A673 (cell line): ENCODE measurements at regions not wholly inside any gene's neighbourhood (a gene's known extent, or its start where the extent isn't known, plus 50 kb on each side); places are given as distances from the start of the nearest gene placed in this dataset.
"Not testable (repeated sequence)": the region's sequence is repeated elsewhere in the genome, so short reads cannot be mapped to it uniquely, and the experiment has no call there.

Experiments used
- BruUV-seq: library from RNA; stranded (reverse); fragments of 400-500 nt; replicated peaks from 2 replicates; lab custom pipeline; 2021; lab: Mats Ljungman, UMichigan
- CTCF ChIA-PET: fragments of 300-600 bp; sonication (Branson Sonifier 250); formaldehyde crosslinking; loops from one replicate; lab custom pipeline; 2022; ENCODE audit warnings: antibody characterized with exemption; lab: Charles Lee
- POLR2A ChIA-PET: fragments of 300-600 bp; sonication (Branson Sonifier 250); formaldehyde crosslinking; loops from one replicate; lab custom pipeline; 2022; ENCODE audit warnings: antibody characterized with exemption; ENCODE audit not compliant: low non-redundant PET; lab: Charles Lee
- DNase-seq: peaks from one replicate; pipeline ENCODE4 v3.0.0-alpha.2; 2015; ENCODE audit warnings: low spot score
- H3K27ac ChIP-seq: fragments of 200-600 bp; sonication (generic); 2 replicates; pipeline ENCODE4 v1.5.1; 2016; ENCODE audit warnings: mixed run types, low read depth, mild to moderate bottlenecking, mixed read lengths, antibody characterized with exemption, low read length; ENCODE audit not compliant: poor library complexity, severe bottlenecking
- H3K27me3 ChIP-seq: fragments of 200-600 bp; sonication (generic); replicated peaks from 2 replicates; pipeline ENCODE4 v1.6.1; 2017; ENCODE audit warnings: mixed run types, low read depth, mild to moderate bottlenecking, mixed read lengths, antibody characterized with exemption, low read length; ENCODE audit not compliant: insufficient read depth, poor library complexity
- H3K36me3 ChIP-seq: fragments of 200-600 bp; sonication (generic); 2 replicates; pipeline ENCODE4 v1.6.1; 2016; ENCODE audit warnings: mixed run types, mild to moderate bottlenecking, mixed read lengths, antibody characterized with exemption, low read length; ENCODE audit not compliant: insufficient read depth, poor library complexity, severe bottlenecking
- H3K4me1 ChIP-seq: fragments of 200-600 bp; sonication (generic); 2 replicates; pipeline ENCODE4 v1.6.1; 2017; ENCODE audit warnings: mixed run types, mild to moderate bottlenecking, mixed read lengths, antibody characterized with exemption, low read length; ENCODE audit not compliant: insufficient read depth, poor library complexity, severe bottlenecking
- H3K4me3 ChIP-seq: fragments of 200-600 bp; sonication (generic); 2 replicates; pipeline ENCODE4 v1.5.1; 2016; ENCODE audit warnings: low read depth, mixed run types, mild to moderate bottlenecking, mixed read lengths, low read length; ENCODE audit not compliant: poor library complexity, severe bottlenecking
- H3K9me3 ChIP-seq: fragments of 200-600 bp; sonication (generic); 2 replicates; pipeline ENCODE4 v1.6.1; 2016; ENCODE audit warnings: mixed run types, low read depth, mild to moderate bottlenecking, mixed read lengths, antibody characterized with exemption, low read length; ENCODE audit not compliant: poor library complexity, severe bottlenecking
- CTCF ChIP-seq: fragments of 300-800, 200-600 bp; sonication (generic); conservative IDR thresholded peaks from 2 replicates; pipeline ENCODE4 v1.5.1; 2017; ENCODE audit warnings: low read depth, mild to moderate bottlenecking, antibody characterized with exemption, low read length, moderate library complexity, mixed read lengths
- EZH2 ChIP-seq: fragments of 200-600 bp; sonication (generic); IDR thresholded peaks from 2 replicates; pipeline ENCODE4 v1.6.1; 2017; ENCODE audit warnings: borderline replicate concordance, low read depth, mild to moderate bottlenecking, mixed read lengths, antibody characterized with exemption, low read length; ENCODE audit not compliant: poor library complexity, severe bottlenecking
- intact Hi-C: fragments of 100-400 bp; cut with micrococcal nuclease; formaldehyde crosslinking; loops from one replicate; pipeline ENCODE4 v1.10.0; 2022; ENCODE audit not compliant: unreplicated experiment

GRCh38 chr17:64742326-64742725, 80.2 kb upstream of the SMURF2 start:
- TF ChIP-seq EZH2: no peak
- no peak for TF ChIP-seq CTCF
- no peak overlapping the region for H3K4me3 ChIP-seq
- H3K9me3 ChIP-seq: no peaks in the 10 kb centered on the region
- no peaks in the 10 kb centered on the region for H3K27me3 ChIP-seq
- peak overlapping the region; percentile 85 for H3K27ac ChIP-seq
- POLR2A ChIA-PET: no interaction called here
- intact Hi-C loops: no loop called here
- BruUV-seq: no TSS peak
- H3K4me1 ChIP-seq: peaks cover 19% of the 10 kb centered on the region
- no peak for DNase-seq
- no peaks in the 10 kb centered on the region for H3K36me3 ChIP-seq
- CTCF ChIA-PET: no interaction called here

- CTCF ChIA-PET, H3K9me3 ChIP-seq, intact Hi-C loops, H3K27me3 ChIP-seq, H3K36me3 ChIP-seq, H3K4me3 ChIP-seq, BruUV-seq: not testable (repeated sequence)
- Histone ChIP-seq H3K27ac (peak overlapping the region; percentile 85), H3K4me1 (peaks cover 19% of the 10 kb centered on the region)
- peak; percentile 64 for DNase-seq
- POLR2A ChIA-PET: interaction anchor here (0.5 kb wide), 1 partner anchor 84 kb away, joined by 8 read pairs; no protein-coding TSS in a partner anchor
Observed at GRCh38 chr17:64741916-64742315, 79.8 kb upstream of the SMURF2 start.

- CTCF ChIA-PET: no interaction called here
- Histone ChIP-seq H3K36me3 (no peaks in the 10 kb centered on the region), H3K27ac (peak overlapping the region; percentile 85), H3K4me3 (no peak overlapping the region), H3K4me1 (peaks cover 19% of the 10 kb centered on the region), H3K9me3 (no peaks in the 10 kb centered on the region), H3K27me3 (no peaks in the 10 kb centered on the region)
- intact Hi-C loops: no loop called here
- no TSS peak for BruUV-seq
- TF ChIP-seq EZH2 (no peak), CTCF (no peak)
- POLR2A ChIA-PET: interaction anchor here (0.5 kb wide), 1 partner anchor 83 kb away, joined by 8 read pairs; no protein-coding TSS in a partner anchor
- DNase-seq: peak; percentile 76
Observed at GRCh38 chr17:64741038-64741641, 79.0 kb upstream of the SMURF2 start.
